Inflammatory macrophage treated with lipopolysaccharide for 4 hours (primary cell): ENCODE measurements at regions not wholly inside any gene's neighbourhood (a gene's known extent, or its start where the extent isn't known, plus 50 kb on each side); places are given as distances from the start of the nearest gene placed in this dataset.
A peak's percentile ranks its signal among the peaks of the same experiment; 100 is the strongest.
"Not testable (repeated sequence)": the region's sequence is repeated elsewhere in the genome, so short reads cannot be mapped to it uniquely, and the experiment has no call there.

Experiments
- DNase-seq: peaks from one replicate; pipeline ENCODE4 v3.0.0-alpha.2; 2020

GRCh38 chr6:21335591-21335990 is 258.0 kb upstream of the SOX4 start:
- no peak for DNase-seq

DNA sequence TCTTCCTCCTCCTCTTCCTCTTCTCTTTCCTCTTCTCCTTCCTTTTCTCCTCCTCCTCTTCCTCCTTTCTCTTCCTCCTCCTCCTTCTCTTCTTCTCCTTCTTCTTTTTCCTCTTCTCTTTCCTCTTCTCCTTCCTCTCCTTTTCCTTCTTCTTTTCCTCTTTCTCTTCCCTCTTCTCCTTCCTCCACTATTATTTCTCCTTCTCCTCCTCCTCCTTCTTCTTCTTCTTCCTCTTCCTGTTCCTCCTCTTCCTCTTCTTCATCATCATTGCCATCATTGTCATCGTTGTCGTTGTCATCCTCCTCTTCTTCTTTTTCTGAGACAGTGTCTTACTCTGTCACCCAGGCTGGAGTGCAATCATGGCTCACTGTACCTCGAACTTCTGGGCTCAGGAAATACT is 256.3 kb upstream of the SOX4 start:
- DNase-seq: no peak

- DNase-seq: no peak
These were observed 253.0 kb upstream of the SOX4 start for GRCh38 chr6:21340573-21340972.

- no peak for DNase-seq
These were observed 251.6 kb upstream of the SOX4 start for GRCh38 chr6:21341910-21342309.

DNA sequence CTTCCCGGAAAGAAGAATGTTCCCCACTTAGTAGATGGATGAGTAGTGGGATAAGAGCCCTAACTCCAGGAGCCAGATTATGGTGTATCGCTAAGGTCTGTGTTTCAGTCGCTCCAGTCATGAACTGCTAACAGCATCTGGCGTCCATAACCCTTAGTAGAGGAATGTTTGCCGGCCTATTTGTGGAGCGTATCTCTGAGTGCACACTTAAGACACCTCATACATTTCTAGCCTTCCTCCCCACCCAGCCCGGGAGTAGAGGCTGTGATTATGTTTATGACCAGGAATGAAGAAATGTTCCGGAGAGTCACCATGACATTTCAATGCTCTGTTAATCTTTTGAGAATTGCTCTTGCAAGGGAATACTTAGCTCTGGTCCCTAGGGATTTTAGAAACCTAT is 251.1 kb upstream of the SOX4 start:
- no peak for DNase-seq

- DNase-seq: not testable (repeated sequence)
These were observed 247.8 kb upstream of the SOX4 start for GRCh38 chr6:21345704-21346103.

- DNase-seq: no peak
These were observed 245.4 kb upstream of the SOX4 start for GRCh38 chr6:21348146-21348503.

GRCh38 chr6:21348504-21349195 is 244.9 kb upstream of the SOX4 start:
- DNase-seq: no peak

DNA sequence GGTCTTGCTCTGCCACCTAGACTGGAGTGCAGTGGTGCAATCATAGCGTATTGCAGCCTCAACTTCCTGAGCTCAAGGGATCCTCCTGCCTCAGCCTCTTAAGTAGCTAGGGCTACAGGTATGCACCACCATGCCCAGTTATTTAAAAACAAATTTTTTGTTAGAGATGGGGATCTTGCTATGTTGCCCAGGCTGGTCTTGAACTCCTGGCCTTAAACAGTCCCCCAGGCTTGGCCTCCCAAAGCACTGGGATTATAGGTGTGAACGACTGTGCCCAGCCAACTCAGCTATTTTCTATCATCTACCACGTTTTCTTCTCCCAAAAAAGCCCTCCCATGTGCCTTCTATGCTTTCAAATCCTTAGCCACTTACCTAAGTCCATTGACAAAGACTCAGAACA is 243.7 kb upstream of the SOX4 start:
- no peak for DNase-seq

DNA sequence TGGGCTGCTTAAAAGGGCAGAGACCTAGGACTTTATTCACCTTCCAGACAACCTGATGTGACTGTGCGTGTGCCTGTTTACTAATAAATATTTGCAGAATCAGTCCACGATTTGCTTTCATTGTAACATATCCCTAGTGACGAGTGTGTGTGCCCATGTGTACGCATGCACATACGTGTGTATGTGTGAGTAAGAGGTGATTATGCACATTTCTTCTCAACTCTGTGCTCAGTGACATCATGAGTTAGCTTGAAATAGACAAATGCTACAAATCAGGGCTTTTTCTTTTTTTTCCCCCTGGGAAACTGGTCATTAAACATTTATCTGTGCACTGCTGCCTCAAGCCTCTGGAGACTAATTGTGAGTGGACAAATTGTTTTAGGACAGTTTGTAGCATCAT is 242.6 kb upstream of the SOX4 start:
- no peak for DNase-seq

GRCh38 chr6:21352131-21352530 is 241.4 kb upstream of the SOX4 start:
- no peak for DNase-seq

- DNase-seq: no peak
These were observed 238.7 kb upstream of the SOX4 start for GRCh38 chr6:21354805-21355238.

DNA sequence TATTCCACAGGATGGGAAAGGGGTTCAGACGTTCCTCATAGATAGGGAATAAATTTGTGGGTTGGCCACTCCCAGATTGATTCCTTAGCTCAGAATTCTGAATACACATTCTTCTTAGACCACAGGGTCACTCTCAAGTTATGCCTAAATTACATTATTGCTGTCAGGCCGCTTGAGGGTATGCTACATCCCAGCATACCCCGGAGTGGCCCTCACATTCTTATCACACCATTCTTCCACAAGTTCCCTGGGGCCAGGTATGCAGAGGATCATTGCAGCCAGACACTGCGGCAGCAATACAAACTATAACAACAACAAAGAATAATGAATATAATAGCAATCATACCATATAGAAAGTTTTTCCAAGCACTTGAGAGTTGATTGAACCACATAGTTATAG is 237.9 kb upstream of the SOX4 start:
- no peak for DNase-seq

DNA sequence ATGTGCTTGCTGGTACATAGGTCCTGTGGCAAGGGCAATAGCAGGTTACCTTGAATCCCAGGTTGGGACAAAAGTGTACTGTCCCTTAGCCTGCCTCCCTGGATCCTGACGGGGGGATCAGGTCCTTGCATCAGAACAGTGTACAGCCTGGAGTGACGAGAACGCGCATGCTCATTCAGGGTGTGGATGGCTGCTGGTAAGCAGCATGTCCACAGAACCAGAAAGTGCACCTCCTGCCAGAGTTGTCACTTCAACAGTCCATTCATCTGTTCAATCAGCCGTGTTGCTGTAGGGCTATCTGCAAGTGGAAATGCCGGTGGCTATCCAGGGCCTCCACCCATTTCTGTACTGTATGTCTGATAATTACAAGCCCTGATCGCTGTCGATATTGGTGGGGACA is 236.3 kb upstream of the SOX4 start:
- DNase-seq: no peak

DNA sequence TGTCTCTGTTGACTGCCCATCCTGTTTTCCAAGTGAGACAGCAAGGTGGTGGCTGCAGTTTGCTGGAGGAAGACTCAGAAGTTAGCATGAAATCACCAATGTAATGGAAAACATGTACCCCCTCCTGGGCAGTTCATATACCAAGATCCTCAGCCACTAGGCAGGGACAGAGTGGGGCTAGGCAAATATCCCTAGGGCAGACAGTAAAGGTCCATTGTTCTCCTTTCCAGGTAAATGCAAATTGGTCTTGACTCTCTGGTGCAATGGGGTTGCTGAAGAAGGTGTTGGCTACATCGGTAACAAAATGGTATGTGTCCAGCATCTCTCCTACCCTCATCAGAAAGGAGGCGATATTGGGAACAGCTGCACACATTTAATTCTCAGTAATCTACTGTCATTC is 233.6 kb upstream of the SOX4 start:
- no peak for DNase-seq

- DNase-seq: no peak
These were observed 233.2 kb upstream of the SOX4 start for GRCh38 chr6:21360336-21360735.

DNA sequence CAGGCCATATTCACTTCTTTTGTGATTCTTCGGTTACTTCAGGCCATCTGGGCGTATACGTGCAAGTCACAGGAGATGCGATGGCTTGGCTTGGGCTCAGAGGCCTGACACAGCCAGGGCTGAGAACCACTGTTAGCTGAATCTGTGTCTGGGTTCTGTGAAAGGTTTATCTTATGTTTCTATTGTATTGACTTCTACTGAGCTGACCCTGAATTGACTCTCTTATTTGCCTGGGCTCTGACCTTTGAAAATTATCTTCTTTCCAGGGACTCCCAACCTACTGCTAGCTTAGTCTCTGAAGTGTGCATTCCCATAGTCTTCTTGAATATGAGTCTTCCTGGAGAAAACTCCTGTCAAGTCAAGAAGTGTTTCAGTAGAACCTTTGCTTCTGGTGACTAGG is 226.4 kb upstream of the SOX4 start:
- DNase-seq: no peak

GRCh38 chr6:21367649-21368154 is 225.8 kb upstream of the SOX4 start:
- no peak for DNase-seq

DNA sequence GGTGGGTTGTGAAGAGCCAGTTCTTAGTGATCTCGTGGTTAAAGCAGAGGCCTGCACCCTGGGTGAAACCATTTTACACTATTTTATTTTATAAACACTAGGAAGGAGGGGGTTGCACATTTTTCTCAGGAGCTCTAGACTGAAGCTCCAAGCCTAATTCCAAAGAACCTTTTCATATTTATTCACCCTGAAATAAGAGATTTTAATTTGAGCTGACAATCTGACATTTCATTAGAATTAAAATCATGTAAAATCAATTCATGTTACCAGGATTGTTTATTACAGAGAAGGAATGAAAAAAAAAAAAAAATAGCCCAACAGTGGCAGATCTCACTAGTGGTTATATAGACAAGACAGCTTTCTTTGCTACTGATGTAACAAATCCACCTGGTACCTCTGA is 222.5 kb upstream of the SOX4 start:
- no peak for DNase-seq

GRCh38 chr6:21371676-21372171 is 221.8 kb upstream of the SOX4 start:
- DNase-seq: no peak

- no peak for DNase-seq
These were observed 218.1 kb upstream of the SOX4 start for GRCh38 chr6:21375151-21376116.

GRCh38 chr6:21377356-21377755 is 216.2 kb upstream of the SOX4 start:
- no peak for DNase-seq

DNA sequence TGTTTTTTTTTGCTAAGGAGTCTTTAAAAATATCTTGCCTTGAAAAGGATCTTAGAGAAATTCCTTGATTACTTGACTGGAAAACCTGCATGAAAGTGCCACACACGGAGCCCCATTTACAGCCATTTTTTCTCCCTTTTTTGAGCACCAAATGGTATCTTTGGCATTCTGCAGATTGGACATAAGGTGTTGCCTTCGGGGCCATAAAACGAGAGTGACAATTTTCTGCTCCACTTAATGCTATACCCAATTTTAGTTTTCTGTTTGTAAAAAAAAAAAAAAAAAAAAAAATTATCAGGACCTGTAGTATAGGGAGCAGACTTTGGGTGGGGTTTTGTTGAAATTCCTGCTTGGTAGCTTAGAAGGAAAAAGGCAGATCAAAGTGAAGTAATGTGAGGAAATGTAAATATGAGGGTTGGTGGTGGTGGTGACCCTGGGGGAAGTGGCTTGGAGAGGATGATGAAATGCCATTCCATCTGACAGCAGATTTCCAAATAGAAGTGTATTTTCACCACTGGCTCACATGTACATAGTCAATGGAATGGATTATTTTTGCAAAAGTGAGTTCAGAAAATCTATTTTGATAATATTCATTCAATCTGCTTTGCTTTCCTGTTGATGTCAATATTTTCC is 212.1 kb upstream of the SOX4 start:
- DNase-seq: peak; percentile 32
